ENCODE measurements at regions not wholly inside any gene's neighbourhood (a gene's known extent, or its start where the extent isn't known, plus 50 kb on each side); places are given as distances from the start of the nearest gene placed in this dataset.

DNA sequence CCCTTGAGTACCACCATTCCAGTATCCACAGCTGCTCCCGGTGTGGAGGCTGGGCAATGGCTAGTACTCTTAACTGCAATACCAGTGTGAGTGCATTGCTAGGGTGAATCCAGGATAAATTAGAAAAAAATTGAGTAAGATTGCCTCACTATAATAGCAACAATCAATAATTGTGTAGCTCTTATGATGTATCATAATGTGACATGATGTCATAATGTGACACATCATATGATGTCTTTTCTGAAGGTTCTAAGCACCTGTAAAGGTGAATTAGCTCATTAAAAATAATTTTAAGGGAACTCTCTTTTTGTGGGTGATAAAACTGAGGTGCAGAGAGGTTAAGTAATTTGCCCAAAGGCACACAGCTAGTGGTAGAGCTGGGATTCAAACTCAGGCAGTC is 424.4 kb downstream of the HLX start:
- no peak for DNase-seq (ENCODE audit: low read depth in 2 of 2)

DNA sequence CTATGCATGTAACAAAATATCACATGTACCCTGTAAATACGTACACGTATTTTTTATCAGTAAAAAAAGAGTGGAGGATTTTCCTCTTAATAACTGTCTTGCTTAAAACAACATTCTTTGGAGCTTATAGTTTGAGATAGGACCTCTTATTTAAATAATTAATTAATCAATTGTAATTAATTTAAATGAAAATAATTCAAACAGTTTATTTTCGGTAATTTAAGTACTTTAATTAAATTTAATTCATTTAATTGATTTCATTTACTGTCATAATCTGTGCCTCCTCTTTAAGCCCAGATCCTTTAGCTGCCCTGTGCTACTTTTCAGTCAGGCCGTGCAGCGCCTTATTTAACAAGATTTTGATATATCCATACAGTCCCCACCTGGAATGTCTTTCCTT is 427.0 kb downstream of the HLX start:
- DNase-seq (ENCODE audit: low read depth in 2 of 2): no peak

DNA sequence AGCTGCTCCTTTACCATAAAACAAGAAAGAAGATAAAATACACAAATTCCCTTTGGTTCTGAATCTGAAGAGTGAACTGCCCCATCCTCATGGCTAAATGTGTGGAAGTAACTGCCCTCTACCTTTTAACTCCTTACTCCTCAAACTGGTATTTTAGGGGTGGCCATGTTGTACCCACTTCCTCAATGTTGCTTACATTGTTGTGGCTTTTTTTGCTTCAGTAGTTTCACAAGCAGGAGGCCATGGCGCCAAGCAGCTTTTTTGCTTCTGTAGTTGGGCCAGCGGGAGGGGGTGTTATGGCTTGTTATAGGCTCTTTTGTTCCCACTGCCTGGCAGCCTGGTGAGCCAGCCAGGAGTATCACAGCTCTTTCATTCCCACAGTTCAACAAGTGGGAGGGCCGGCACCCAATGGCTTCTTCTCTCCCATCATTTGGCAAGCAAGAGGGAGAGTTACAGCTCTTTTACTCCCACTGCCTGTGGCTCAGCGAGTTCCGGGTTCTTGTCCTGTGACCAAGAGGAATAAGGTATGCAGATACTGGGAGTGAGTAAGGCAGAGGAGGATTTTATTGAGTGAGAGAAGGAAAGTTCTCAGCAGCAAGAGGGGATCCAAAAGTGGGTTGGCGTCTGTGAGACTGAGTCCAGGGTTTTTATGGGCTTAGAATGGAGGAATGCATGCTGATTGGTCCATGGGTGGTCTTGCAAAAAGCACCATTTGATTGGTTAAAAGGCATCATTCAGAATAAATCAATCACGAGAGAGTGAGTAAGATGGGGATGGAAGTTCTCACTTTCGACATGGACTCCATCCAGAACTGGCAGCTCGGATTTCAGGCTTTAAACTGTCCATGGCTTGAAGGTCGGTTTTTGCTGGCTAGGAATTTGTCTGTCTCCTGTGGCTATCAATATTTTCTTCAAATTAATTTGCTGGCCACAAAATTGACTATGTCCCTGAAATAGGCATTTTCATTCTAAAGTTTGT is 429.6 kb downstream of the HLX start:
- DNase-seq (ENCODE audit: low read depth in 2 of 2): no peak

DNA sequence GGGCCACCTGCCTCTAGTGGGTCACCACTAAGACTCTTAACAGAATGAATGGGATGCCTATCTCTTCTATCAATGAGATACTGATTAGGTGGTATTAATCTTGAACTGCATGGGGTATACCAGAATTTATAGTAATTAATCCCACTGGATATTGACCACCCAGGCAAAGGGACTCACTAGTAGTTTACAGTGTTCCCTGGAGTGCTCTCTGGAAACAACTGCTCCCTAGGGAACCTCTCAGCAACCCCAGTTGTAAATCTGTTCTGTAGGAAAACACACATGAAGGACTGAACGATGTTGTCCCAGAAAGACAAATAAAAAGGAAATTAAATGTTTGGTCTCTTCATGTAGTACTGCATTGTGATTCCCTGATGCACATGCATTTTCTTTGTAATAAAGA is 430.5 kb downstream of the HLX start:
- no peak for DNase-seq (ENCODE audit: low read depth in 2 of 2)

DNA sequence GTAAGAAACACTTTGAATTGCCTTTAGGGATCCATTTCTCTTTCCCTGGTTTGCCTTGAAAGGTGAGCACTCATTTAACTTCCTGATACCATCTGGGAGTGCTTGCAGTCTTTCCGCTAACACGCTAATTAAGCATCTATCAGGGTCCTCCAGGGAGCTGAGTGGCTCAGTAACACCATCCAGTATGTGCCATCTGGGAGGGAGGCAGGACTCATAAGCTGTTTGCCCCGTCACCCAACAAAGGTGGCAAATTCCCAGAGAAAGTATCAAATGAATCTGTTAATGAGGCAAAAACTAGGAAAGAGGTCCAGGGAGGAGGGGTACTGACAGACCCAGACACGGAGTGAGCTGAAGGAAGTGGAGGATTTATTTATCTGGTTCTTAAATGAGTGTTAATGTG is 430.9 kb downstream of the HLX start:
- no peak for DNase-seq (ENCODE audit: low read depth in 2 of 2)

DNA sequence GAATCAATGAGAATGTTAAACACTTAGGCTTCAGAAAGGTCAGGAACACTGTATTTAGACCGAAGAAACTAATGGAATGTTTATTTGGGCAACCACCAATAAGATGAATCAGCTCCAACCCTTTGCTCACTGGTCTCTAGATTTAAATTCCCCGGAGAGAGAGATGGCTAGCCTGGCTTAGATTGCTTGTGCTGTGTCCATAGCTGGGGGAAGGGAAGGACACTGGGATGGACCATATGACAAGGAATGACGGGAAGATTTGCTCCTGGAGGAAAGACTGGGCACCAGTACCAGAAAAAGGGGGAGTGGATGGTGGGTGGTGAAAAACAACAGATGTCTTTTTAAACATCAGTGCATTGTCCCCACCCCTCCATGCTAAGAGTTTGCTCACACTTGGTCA is 426.6 kb downstream of the DUSP10 start:
- DNase-seq (ENCODE audit: low read depth in 2 of 2): peak; percentile 39 to 40

DNA sequence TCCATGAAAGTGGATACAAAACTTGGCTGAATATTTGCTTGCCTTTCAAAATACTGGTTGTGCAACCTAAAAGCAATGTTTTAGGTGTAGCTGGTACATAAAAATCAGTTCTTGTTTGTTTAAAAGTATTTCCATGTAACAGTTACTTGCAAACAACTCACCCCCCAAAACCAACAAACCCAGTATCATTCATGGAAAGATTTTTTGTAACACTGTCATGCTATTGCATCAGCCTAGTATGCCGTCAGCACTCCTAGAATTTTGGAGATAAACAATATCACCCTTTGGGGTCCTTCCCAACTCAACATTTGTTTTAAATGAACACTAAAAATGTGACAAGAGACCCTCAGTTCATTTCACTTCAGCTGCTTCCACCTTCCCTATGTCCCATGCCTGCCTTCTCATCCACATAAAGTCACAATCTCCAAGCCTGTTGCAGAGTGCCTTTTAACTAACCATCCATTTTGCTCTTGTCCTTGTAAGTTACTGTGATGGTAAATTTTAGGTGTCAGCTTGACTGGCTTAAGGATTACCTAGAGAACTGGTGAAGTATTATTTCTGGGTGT is 425.3 kb downstream of the DUSP10 start:
- DNase-seq (ENCODE audit: low read depth in 2 of 2): peak in 1 of 2 experiments; percentile 36

DNA sequence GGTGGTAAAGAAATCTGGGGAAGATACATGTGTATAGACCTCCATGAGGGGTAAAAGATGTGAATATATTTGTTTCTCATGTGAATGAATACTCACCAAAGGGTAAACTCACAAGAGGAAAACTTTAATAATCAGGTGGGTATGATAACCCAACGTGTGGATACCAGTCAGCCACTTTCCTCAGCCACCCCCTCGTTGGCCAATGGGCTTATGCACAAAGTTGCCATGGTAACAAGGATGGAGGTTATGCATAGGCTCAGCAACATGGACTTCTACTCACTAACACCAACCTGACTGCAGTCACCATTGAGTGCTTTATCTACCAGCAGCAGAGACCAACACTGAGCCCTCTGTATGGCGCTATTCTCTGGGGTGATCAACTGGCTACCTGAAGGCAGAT is 424.4 kb downstream of the DUSP10 start:
- no peak for DNase-seq (ENCODE audit: low read depth in 2 of 2)

DNA sequence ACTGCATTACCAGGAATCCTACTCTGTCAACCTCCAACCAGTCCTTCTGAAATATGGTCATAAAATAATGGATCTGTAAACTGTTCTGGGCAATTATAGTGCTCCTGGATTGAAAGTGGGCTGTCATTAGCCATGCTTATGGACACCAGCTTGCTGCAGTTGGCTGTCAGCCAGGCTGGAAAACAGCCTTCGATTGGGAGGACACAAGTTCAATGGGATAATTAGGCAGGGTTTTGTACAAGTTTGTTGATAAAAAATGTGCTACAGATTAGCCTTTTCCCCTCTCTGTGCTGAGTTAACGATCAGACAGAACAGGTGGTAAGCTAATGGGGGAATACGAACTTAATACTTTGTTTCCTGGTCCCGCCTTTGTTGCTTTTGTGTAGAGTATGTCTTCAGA is 413.9 kb downstream of the DUSP10 start:
- DNase-seq (ENCODE audit: low read depth in 2 of 2): no peak

DNA sequence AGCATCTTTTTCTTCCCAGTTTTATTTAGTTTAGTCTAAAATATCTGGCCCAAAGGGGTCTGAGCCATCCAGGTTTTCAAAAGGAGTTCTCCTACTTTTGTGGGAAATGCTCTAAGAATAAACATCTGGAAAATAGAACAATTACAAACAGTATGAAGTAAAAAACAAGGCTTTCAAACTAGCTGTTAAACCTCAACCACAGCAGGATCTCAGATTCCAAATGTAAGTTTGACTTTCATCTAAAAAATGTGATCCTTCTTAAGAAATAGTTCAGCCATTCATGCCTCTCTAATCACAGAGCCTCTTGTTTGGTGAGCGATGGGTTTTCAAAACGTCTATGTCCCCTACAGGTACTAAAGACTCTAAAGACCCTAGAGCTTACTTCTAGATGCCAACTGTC is 413.5 kb downstream of the DUSP10 start:
- DNase-seq (ENCODE audit: low read depth in 2 of 2): no peak

DNA sequence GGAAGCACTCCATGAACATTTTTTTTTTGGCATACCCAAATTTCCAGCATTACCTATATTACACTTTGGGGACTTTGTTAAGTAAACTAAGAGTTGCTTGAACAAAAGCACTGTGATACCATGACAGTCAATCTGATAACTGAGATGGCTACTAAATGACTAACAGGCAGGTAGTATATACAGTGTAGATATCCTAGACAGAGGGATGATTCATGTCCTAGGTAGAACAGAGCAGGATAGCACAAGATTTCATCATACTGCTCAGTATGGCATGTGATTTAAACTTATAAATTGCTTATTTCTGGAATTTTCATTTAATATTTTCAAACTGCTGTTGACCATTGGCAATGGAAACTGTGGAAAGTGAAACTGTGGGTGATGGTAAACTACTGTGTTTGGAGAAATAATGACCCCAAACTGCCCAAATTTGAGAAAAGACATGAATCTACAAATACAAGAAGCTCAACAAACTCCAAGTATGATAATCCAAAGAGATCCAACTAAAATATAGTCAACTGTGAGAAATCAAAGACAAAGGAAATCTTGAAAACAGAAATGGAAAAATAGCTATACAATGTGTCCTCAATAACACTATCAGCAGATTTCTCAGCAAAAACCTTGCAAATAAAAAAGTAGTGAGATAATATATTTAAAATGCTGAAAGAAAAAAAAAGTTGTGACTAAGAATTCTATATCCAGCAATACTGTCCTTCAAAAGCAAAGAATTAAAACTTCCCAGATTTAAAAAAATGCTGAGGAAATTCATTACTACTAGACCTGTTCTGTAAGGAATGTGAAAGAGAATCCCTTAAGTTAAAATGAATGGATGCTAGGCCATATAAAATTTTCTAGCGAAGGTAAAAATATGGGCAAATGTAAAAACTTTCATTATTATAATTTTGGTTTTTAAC is 410.4 kb downstream of the DUSP10 start:
- no peak for DNase-seq (ENCODE audit: low read depth in 2 of 2)

DNA sequence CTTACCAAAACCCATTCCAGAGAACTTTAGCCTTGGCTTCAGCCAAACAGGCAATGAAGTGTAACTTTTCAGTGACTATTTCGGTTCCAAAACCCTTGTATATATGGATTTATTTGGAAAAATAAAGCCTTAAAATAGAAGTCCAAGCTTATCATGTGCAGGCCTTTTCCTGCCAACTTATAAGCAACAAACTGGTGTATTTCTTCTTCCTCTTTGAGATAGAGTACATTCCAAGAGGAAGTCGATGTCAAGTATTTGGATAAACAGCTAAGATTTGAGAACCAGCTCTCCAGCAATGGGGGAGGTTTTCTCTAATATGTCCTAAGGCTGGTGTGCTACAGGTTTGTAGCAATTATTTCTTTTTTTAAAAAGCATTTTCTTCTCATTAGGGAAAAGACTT is 407.8 kb downstream of the DUSP10 start:
- no peak for DNase-seq (ENCODE audit: low read depth in 2 of 2)

DNA sequence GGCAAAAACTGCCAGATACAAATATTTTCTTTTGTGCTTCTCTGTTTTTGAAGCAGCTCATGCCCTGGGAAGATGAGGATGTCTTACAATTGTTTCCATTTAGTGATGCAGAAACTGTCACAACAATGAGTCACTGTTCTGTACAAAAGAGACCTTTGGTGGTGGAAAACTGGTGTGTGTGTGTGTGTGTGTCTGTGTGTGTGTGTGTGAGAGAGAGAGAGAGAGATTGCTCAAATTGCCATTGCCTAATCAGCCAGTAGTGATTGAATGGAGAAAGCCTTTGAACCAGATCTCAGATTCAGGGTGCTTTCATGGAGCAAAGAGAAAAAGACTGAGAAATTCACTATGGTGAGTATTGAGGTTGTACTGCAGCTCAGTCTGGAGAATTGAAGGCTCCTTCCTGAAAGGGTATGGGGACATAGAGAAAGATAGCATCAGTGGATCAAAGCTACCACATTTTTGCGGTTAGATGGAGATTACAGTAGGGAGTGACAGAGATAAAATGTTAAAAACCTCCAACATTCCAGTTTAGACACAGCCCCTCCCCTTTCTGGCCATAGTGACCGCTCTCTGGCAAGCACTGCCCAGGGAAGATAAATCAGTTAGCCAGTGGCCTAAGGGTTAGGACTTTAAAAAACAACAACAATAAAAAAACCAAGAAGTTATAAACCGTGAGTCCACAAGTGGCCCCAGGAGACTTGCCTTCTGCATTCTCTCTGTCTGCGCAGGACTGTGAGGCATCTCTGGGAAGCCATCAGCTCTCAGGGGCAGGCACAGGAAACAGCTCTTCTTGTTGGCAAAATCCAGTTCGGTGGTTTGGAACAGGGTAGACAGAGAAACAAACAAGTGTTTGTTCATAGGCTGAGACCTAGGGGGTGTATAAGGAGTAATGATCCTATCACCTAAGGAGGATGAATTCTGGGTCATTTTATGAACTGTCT is 406.5 kb downstream of the DUSP10 start:
- DNase-seq (ENCODE audit: low read depth in 2 of 2): peak; percentile 25 to 36

DNA sequence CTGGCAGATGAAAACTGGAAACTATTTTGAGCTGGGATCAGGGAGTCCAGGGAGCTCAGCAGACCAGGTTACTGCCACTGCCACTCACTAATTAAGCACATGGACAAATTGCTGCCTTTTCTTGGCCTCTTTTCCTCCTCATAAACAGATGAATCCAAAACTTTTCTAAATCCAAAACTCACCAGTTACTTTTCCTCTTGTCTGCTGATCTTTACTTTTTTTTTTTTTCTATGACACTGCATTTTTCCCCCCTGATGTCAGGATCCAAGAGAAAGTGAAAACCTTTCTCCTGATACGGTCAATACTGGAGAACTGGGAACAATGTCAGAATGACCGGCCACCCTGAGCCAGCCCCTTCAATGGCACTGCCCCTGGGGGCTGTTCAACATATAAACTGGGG is 405.8 kb downstream of the DUSP10 start:
- DNase-seq (ENCODE audit: low read depth in 2 of 2): no peak

DNA sequence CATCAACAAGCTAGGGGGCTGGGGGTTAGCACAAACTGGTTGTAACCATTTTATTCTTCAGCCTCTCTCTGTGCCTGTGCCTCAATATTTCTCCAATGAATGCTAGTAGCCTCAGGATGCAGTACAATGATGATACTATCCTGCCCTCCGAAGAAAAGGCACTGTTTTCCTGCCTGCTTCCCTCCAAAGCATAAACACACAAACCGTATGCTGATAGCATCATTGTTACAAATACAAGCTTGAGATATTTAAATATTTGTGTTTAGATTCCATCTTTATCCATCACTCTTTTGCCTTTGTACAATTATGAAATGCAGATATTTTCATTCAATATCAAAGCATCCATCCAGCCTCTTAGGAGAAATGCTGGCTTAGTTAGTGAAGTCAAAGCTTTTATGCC is 404.8 kb downstream of the DUSP10 start:
- DNase-seq (ENCODE audit: low read depth in 2 of 2): no peak

DNA sequence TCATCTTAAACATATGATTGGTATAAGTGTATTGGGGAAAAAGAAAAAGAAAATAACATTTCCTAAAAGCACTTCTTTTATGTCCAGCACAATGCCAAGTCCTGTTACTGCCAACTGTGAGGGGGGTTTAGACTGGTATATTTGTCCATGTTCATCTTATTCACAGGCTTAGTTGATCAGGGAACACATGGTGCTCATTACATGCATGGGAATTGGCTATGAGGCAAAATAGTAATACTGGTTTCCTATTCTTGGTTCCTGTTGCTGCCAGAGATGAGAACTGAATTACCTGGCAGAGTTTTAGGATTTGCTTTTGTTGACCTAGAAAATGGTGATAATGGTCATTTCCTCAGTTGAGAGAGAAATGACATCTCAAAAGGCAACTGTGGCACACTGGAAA is 398.8 kb downstream of the DUSP10 start:
- DNase-seq (ENCODE audit: low read depth in 2 of 2): no peak

DNA sequence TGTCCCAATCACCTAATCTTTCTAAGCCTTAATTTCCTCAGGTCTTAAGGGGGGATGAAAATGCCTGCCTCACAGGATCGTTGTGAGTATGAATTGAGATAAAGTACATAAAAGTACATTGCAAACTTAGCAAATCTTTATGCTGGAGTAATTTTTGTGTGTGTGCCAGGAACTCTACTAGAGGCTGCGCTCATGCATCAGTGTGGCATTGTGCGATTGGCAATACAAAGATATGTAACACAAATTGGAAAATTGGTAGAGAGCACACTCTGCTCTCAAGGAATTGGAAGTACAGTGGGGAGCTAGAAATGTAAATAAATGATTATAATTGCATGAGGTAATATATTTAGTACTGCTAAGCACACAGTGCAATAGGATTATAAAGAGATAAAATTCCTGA is 398.3 kb downstream of the DUSP10 start:
- no peak for DNase-seq (ENCODE audit: low read depth in 2 of 2)

DNA sequence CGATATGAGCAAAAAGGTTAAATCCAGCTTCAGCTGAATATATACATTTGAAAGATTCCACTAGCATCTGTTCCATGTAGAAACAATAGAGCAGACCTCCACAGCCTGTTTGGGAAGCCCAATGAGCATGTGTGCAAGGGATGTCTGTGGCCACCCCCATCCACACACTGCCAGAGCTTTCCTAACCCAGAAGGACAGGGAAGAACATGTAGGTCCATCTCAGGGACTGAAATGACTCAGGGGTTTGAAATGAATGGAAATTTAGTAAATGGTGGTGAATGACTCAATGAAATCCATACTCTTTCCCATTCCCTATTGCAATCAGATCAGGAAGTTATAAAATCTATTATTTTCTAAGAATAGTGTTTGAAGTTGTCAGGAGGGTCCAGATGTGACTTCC is 397.2 kb downstream of the DUSP10 start:
- DNase-seq (ENCODE audit: low read depth in 2 of 2): peak; percentile 80 to 83

DNA sequence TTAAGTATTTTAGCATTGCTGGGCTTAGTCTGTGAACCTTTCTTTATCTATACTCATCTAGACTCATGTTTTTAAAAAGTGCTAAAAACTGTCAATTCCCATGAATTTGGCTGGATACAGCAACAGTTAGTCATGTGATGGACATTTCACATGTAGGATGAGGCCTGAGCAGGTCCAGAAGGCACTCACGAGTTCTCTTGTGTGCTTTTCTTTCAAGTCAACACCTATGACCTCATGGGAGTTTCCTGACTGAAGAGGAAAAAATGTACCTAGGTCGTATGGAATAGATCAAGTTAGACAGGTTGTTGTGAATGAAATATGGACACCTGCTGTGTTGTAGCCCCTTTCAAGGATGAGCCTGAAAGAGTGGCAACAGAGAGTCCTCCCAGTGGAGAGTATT is 394.2 kb downstream of the DUSP10 start:
- no peak for DNase-seq (ENCODE audit: low read depth in 2 of 2)

DNA sequence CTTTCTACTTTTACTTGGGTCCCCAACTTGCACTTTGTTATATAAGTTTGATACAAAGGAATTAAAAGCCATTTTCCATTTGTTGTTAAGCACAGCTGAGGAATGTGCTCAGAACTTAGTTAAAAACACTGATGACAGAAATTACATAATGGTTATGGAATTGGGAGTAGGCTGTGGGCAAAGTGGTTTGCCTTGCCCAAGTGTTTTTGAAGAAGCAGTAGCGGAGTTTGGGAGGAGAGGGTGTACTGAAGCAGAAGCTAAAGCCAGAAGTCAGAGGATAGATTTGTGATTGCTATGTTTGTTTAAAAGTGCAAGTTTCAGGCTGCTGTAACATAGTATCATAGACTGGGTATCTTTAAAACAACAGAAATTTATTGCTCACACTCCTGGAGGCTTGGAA is 391.8 kb downstream of the DUSP10 start:
- DNase-seq (ENCODE audit: low read depth in 2 of 2): no peak

DNA sequence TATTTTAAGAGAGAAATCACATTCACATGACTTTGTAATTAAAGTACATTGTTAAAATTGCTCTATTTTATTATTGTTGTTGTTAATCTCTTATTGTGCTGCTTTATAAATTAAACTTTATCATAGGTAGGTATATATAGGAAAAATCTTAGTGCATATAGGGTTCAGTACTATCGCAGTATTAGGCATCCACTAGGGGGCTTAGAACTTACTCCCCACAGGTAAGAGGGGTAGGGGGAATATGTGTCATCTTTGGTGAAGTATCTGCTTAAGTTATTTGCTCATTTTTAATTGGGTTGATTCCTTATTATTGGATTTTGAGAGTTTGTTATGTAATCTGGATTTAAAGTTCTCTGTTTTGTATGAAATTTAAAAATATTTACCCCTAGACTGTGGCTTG is 385.2 kb downstream of the DUSP10 start:
- DNase-seq (ENCODE audit: low read depth in 2 of 2): no peak

All from fibroblast of skin of left quadriceps (primary cell).